ENCODE measurements at regions not wholly inside any gene's neighbourhood (a gene's known extent, or its start where the extent isn't known, plus 50 kb on each side); places are given as distances from the start of the nearest gene placed in this dataset.
"Not testable (repeated sequence)": the region's sequence is repeated elsewhere in the genome, so short reads cannot be mapped to it uniquely, and the experiment has no call there.

DNA sequence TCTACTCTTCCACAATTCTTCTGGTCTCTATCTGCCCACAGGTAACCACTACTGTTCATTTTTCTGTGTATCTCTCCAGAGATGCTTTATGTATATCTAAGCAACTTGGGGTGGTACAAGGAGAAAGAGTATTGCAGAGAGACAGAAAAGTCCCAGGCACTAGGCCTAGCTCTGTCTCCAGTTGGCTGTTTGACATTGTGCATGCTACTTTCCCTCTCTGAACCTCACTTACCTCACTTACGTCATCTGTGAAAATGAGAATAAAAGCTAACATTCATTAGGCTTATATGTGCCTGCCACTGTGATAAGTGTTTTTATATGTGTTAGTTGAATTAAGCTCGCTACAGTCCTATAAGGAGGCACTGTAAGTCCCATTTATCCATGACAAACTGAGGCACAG is 76.7 kb upstream of the RNU6-1 start:
- DNase-seq (ENCODE audit: low read depth, low spot score) = no peak
- in situ Hi-C loops (cut with HindIII; ENCODE audit: low pct_unique_long_range_greater_than_20kb, low sequenced_read_pairs) = no loop called here

DNA sequence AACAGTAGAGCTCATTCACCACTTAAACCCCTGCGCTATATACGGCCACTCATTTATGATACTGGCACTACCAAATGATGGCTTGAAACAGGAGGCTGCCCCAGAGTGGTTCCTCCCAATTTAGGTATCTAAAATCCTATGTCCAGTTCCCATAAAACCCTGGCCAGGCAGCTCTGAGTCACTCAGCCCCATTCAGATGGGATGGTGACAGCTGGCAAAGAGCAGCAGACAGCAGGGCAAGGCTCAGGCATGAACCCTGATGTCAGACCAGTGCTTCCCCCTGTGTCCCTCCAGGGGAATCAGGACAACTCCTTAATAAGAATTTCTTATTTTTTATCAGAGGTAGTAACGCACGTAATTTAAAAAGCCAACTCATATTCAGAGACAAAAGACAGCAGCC is 77.2 kb upstream of the RNU6-1 start:
- DNase-seq (ENCODE audit: low read depth, low spot score) = no peak
- in situ Hi-C loops (cut with HindIII; ENCODE audit: low pct_unique_long_range_greater_than_20kb, low sequenced_read_pairs) = no loop called here

DNA sequence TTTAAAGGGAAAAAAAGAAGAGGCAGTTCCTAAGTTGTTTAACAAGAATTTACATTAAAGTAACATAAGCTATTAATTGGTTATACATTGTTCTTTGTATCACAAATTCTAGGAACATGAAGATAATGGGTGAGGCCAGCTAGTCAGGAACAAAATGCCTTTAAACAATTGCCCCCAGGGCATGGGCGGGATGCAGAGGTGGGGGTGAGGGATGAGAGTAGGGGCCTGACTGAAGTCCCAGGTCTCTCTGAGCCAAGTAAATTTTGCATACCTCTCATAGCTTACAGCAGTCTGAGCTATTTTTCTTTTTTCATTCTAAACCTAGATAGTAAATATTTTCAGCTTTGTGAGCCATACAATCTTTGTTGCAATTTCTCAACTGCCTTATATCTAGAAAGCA is 77.8 kb upstream of the RNU6-1 start:
- DNase-seq (ENCODE audit: low read depth, low spot score) = no peak
- in situ Hi-C loops (cut with HindIII; ENCODE audit: low pct_unique_long_range_greater_than_20kb, low sequenced_read_pairs) = no loop called here

DNA sequence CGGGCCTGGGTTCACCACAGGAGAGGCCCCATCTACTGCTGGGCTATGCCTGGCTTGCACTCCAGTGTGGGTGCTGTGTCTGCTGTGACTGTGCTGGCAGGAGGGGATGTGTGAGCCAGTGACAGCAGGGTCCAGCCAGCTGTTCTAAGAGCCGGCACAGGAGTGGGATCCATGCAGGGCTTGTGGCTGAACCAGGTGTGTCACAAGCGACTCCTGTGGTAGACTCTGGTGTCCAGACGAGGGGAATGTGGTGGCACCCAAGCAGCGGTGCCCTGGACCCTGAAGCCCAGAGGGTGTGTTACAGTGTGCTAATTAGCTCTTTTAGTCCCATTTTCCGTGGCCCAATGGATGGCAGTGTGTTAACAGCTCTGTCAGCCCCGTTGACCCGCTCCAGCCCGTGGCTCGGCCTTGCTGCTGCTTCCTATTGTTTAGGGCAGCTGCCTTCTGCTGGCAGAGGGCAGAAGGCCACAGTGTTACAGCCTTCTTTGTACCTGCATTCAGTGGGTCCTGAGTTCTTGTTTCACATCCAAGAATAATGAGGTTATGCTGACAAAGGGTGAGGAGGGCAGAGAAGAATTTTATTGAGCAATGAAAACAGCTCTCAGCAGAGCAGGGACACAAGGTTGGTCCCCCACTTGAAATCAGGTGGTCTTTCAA is 78.5 kb upstream of the RNU6-1 start:
- in situ Hi-C loops (cut with HindIII; ENCODE audit: low pct_unique_long_range_greater_than_20kb, low sequenced_read_pairs) = no loop called here
- no peak for DNase-seq (ENCODE audit: low read depth, low spot score)

DNA sequence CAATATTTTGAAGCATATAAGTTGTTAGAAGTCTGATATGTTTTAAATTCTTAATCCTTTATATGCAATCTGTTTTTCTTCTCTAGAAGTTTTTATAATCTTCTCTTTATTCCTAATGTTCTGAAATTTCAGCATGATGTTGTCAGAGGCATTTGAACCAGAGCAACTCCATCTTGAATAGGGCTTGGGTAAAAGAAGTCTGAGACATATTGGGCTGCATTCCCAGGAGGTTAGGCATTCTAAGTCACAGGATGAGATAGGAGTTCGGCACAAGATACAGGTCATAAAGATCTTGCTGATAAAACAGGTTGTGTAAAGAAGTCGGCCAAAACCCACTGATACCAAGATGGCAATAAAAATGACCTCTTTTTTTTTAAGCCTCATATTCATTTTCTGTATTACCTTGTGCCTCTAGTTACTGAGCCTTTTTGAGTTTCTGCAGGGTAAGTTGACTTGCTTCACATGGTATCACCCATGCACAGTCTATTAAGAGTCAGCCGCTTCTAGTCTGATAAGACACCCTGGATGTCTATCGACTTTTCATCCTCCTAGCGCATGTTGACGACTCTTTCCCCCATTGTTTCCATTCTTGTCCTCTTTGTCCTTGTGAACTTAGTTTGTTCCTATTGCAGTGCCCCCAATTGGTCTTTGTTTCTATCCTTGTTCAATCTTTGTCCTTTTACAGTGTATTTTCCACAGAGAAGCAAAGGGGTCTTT is 80.8 kb upstream of the RNU6-1 start:
- no peak for DNase-seq (ENCODE audit: low read depth, low spot score)
- in situ Hi-C loops (cut with HindIII; ENCODE audit: low pct_unique_long_range_greater_than_20kb, low sequenced_read_pairs) = no loop called here

DNA sequence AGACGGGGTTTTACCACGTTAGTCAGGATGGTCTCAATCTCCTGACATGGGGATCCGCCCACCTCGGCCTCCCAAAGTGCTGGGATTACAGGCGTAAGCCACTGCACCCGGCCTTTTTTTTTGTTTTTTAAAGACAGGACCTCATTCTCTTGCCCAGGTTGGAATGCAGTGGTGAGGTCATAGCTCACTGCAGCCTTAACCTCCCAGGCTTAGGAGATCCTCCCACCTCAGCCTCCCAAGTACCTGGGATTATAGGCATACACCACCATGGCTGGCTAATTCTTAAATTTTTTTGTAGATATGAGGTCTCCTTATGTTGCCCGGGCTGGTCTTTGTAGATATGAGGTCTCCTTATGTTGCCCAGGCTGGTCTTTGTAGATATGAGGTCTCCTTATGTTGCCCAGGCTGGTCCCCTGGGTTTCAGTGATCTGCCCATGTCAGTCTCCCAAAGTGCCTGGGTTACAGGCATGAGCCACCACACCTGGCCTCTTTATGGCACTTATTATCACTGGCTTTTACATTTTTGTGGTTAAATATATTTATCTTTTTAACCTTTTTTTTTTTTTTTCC is 82.3 kb upstream of the RNU6-1 start:
- DNase-seq (ENCODE audit: low read depth, low spot score) = no peak
- in situ Hi-C loops (cut with HindIII; ENCODE audit: low pct_unique_long_range_greater_than_20kb, low sequenced_read_pairs) = no loop called here

DNA sequence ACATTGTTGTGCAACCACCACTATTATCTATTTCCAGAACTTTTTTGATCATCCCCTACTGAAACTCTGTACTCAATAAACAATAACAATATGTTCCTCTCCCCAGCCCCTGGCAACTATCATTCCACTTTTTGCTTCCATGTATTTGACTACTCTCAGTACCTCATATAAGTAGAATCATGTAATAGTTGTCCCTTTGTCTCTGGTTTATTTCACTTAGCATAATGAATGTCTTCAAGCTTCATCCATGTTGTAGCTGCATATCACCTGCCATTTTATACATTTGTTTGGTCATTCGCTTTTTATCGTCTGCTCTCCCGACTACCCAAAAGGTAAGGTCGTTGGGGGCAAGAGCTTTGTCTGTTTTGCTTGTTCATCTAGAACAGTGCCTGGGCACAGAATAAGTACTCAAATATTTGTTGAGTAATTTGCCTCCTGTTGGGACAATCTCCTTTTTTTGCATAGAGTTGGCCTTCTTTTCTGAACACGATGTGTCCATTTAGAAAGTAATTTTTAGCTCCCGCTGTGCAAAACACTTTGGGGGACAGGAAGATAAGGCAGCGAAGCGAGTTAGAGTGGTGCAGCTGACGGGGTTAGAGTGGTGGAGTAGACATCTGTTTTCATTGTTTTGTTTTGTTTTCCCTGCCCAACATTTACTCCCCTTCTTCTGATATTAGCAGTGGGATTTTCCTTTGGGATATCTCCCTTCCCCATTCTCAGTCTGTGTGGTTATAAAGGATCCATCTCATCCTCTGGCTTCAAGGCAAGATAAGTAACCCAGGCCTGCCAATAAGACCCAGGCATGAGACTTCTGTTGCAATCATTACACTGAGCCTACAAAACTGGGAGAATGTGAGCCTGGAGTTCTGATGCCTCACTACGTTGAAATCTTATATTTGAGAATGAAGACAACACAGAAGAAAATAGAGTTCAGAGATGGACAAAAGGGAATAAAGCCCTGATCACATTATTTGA is 83.4 kb upstream of the RNU6-1 start:
- DNase-seq (ENCODE audit: low read depth, low spot score) = no peak
- in situ Hi-C loops (cut with HindIII; ENCODE audit: low pct_unique_long_range_greater_than_20kb, low sequenced_read_pairs) = no loop called here

DNA sequence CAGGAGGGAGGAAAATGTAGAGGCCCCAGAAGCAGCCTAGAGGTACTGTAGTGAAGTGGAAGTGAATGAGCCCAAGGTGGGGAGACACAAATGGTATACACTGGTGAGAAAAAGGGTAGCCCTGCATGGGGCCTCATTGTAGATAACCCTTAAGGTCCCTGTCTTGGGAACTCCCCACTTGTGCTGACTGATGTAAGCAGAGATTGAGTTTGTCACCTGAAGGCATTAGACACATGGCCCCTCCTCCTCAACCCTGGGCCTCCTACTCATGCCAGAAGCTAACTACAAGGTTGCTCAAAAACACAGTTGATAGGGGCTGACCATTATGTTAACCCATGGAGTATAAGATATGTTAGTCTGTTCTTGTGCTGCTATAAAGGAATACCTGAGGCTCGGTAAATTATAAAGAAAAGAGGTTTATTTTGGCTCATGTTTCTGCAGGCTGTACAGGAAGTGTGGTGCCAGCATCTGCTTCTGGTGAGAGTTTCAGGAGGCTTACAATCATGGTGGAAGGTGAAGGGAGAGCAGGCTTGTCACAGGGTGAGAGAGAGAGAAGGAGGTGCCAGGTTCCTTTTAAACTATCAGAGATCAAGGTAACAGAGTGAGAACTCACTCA is 84.6 kb upstream of the RNU6-1 start:
- in situ Hi-C loops (cut with HindIII; ENCODE audit: low pct_unique_long_range_greater_than_20kb, low sequenced_read_pairs) = no loop called here
- no peak for DNase-seq (ENCODE audit: low read depth, low spot score)

DNA sequence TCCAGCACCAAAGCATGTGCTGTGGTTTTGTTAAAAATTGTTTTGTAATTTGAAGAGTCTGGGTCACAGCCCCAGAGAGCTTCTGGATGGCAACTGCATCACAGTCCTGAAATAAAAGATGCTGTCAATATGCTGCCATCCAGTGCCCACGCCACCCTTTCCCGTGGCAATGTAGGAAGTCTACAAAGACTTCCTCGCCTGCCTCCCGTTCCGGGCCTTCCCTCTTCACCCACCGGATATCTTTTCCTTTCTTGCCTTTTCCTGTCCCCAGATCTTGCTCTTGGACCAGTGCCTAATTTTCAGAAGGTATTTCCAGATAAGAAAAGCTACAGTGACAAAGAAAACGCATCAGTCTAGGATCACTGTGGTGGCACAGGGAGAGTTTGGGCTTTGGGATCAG is 85.3 kb upstream of the RNU6-1 start:
- DNase-seq (ENCODE audit: low read depth, low spot score) = no peak
- in situ Hi-C loops (cut with HindIII; ENCODE audit: low pct_unique_long_range_greater_than_20kb, low sequenced_read_pairs) = no loop called here

DNA sequence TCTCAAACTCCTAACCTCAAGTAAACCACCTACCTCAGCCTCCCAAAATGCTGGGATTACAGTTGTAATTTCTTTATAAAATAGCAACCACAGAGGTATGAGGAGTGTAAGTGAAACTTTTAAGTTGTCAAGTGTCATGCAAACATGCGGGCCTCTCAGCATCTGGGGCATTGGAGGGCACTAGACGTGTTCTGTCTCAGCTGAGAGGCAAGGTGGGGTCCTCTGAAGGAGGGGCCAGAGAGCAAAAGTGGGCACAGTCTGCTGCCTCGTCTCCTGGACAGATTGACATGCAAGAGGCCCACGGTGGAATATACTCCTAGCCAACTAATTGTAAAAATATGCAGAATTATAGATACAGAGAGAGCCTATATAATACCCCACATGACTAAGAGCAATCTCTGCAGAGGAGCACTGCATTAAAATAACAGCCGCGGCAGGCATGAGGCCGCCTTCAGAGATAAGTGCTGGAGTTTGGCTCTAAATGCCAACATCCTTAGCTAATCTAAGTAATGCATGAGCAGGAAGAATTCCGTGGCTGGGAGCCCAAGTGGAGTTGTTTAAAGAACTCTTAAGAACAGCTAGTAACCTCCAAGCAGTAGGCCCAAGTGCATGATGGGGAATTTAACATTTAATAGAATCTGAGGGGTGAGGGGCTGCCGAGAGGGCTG is 87.8 kb upstream of the RNU6-1 start:
- in situ Hi-C loops (cut with HindIII; ENCODE audit: low pct_unique_long_range_greater_than_20kb, low sequenced_read_pairs) = no loop called here
- DNase-seq (ENCODE audit: low read depth, low spot score) = no peak

DNA sequence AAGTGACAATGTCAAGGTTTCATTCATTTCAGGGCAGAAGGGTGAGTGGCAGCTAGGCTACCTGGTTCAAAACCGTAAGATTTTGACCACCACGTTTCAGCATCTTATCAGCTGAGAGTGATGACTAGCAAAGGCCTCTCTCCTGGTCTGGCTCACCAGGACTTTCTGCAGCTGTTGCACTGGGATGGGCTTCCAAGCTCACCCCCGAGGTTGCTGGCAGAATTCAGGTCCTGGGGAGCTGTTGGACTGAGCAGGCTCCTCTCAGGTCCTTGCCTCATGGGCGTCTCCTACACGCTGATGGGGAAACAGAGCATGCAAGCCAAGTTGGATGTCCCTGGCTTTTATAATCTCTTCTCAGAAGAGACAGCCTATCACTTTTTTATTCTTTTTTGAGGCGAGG is 88.8 kb upstream of the RNU6-1 start:
- in situ Hi-C loops (cut with HindIII; ENCODE audit: low pct_unique_long_range_greater_than_20kb, low sequenced_read_pairs) = no loop called here
- DNase-seq (ENCODE audit: low read depth, low spot score) = no peak

DNA sequence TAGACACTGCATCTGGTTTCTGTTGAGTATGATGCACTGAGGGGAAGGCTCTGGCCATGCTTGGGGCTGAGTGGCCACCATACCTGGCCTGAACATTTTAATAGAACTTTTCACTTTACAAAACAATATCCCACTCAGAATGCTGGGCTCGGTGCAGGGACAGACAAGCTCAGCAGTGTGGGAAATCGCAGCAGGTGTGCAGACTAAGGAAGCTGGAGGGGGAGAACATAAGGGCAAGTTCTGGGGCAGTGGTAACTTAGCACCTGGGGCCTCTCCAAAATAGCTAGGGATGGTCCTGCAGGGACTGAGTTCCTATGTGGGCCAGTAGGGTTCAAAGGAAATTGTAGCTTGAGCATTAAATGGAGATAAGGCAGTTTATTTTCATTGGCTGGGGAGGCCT is 90.9 kb upstream of the RNU6-1 start:
- in situ Hi-C loops (cut with HindIII; ENCODE audit: low pct_unique_long_range_greater_than_20kb, low sequenced_read_pairs) = no loop called here
- no peak for DNase-seq (ENCODE audit: low read depth, low spot score)

DNA sequence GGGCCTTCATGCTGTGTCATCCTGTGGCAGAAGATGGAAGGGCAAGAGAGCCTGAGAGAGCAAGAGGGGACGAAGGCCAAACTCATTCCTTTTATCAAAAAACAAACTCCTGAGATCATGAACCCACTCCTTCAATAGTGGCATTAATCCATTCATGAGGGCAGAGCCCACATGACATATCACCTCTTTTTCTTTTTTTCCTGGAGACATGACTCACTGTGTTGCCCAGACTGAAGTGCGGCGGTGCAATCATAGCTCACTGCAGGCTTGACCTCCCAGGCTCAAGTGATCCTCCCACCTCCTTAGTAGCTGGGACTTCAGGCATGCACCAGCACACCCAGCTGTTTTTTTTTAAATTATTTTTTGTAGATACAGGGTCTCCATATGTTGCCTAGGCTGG is 92.0 kb upstream of the RNU6-1 start:
- DNase-seq (ENCODE audit: low read depth, low spot score) = no peak
- in situ Hi-C loops (cut with HindIII; ENCODE audit: low pct_unique_long_range_greater_than_20kb, low sequenced_read_pairs) = no loop called here

DNA sequence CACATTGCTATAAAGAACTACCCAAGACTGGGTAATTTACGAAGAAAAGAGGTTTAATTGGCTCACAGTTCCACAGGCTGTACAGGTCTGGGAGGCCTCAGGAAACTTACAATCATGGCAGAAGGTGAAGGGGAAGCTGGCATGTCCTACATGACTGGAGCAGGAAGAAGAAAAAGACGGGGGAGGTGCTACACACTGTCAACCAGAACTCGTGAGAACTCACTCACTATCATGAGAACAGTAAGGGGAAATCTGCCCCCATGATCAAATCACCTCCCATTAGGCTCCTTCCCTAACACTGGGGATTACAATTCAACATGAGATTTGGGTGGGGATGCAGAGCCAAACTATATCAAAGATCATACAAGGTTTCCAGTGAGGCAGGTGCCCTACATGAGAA is 94.3 kb upstream of the RNU6-1 start:
- DNase-seq (ENCODE audit: low read depth, low spot score); in situ Hi-C loops (cut with HindIII; ENCODE audit: low pct_unique_long_range_greater_than_20kb, low sequenced_read_pairs): not testable (repeated sequence)

DNA sequence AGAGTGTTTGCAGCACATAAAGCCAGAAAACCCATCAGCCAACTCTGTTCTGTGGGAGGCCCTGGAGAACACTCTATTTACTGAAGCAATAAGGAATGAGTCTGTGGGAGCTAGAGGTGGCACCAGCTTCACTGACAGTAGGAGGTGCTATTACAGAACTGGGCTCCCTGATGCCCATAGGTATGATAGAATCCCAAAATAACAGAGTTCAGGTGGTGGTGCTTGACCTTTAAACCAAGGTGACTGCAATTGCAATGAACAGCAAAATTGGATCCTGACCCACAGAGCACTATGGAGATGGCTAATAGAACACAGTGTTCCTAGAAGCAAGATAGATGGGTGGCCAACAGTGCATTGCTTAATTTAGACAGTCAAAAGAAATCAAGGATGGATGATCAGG is 95.4 kb upstream of the RNU6-1 start:
- in situ Hi-C loops (cut with HindIII; ENCODE audit: low pct_unique_long_range_greater_than_20kb, low sequenced_read_pairs) = no loop called here
- DNase-seq (ENCODE audit: low read depth, low spot score) = no peak

DNA sequence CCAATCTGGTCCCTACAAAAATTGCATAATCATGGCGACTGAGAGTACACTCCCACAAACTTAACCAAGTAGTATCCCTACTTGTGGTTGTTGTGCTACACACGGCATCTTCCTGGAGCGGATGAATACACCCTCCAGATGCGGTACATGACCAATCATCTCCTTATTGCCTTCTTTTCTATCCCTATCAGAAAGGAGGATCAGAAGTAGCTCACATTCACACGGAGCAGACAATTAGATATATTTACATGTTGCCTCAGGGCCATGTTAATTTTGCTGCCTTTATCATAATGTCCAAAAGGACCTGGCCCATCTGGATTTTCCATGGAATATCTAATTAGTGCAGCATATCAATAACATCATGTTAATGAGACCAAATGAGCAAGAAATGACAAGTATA is 96.4 kb upstream of the RNU6-1 start:
- DNase-seq (ENCODE audit: low read depth, low spot score) = no peak
- in situ Hi-C loops (cut with HindIII; ENCODE audit: low pct_unique_long_range_greater_than_20kb, low sequenced_read_pairs) = no loop called here

DNA sequence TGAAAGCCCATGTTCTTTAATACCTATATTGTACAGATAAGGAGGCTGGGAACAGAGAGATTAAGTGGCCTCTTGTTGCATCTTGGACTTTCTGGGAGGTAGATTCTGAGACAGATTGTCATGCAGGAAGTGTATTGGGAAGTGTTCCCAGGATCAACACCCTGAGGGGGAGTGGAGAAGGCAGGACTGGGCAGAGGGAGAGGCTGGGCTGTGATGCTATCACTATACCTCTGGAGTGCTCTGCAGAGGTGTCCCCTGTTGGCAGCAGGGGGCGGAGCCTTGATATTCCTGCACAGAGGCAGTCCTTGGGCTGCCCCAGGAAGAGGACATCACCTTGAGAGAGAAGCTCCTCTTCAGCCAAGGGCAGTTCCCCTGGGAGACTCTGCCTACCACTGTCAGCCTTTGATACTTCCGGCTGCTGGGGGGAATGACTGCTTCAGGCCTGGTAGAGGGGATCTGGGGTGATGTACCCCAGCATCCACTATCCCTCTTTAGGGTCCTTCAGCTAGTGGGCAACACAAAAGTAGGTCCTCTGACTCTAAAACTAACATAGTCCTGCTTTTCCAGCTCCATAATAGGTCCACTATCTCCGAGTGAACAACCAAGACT is 97.4 kb upstream of the RNU6-1 start:
- in situ Hi-C loops (cut with HindIII; ENCODE audit: low pct_unique_long_range_greater_than_20kb, low sequenced_read_pairs) = no loop called here
- DNase-seq (ENCODE audit: low read depth, low spot score) = no peak
